B cell (primary cell): ENCODE measurements at regions not wholly inside any gene's neighbourhood (a gene's known extent, or its start where the extent isn't known, plus 50 kb on each side); places are given as distances from the start of the nearest gene placed in this dataset.

ENCODE experiments used
- ATAC-seq: fragments of 200-7000 bp; cut with Tn5 transposase; one replicate; pipeline ENCODE4 v1.10.0; 2021; ENCODE audit warnings: low read depth, mild to moderate bottlenecking, moderate number of reproducible peaks, moderate library complexity
- CTCF ChIA-PET: fragments of 350-600 bp; sonication (Branson Sonifier 250); formaldehyde crosslinking; loops from one replicate; lab custom pipeline; 2021; ENCODE audit warnings: antibody characterized with exemption, inconsistent platforms; lab: Charles Lee
- POLR2A ChIA-PET: fragments of 350-600 bp; sonication (Branson Sonifier 250); formaldehyde crosslinking; loops from one replicate; lab custom pipeline; 2021; ENCODE audit warnings: antibody characterized with exemption; lab: Charles Lee
- DNase-seq: peaks from one replicate; pipeline ENCODE4 v3.0.0; 2013
- H2AFZ ChIP-seq: 2 replicates; pipeline ENCODE4 v1.6.1; 2012; ENCODE audit warnings: mild to moderate bottlenecking, low read depth, low read length; ENCODE audit not compliant: insufficient read depth, poor library complexity, severe bottlenecking
- H3K27ac ChIP-seq, 2 donors: 1 replicate in 1 of 2; 2 replicates in 1 of 2; pipeline ENCODE4 v1.5.1; 2012 to 2013; ENCODE audit warnings: low read length in 2 of 2, mild to moderate bottlenecking in 2 of 2, moderate library complexity in 1 of 2
- H3K27me3 ChIP-seq, 4 experiments: fragments of 200-600 bp in 1 of 4; sonication (generic) in 1 of 4; replicated peaks in 1 of 4; 1 replicate in 2 of 4; 2 replicates in 2 of 4; pipeline versions ENCODE4 v1.6.1 to v1.7.0; 2013 to 2016; ENCODE audit warnings: low read length in 3 of 4, mild to moderate bottlenecking in 2 of 4, mixed read lengths in 1 of 4, moderate library complexity in 1 of 4; ENCODE audit not compliant: insufficient read depth in 4 of 4, control insufficient read depth in 3 of 4; ENCODE audit errors: control extremely low read depth in 1 of 4
- H3K36me3 ChIP-seq, 2 experiments: replicated peaks in 1 of 2; 1 replicate in 1 of 2; 2 replicates in 1 of 2; pipeline versions ENCODE4 v1.6.1 to v1.7.1; 2013; ENCODE audit warnings: low read length in 1 of 2; ENCODE audit not compliant: insufficient read depth in 2 of 2, control insufficient read depth in 1 of 2; ENCODE audit errors: control extremely low read depth in 1 of 2, extremely low read depth in 1 of 2
- H3K4me1 ChIP-seq, 2 donors: fragments of 200-600 bp in 1 of 2; sonication (generic) in 1 of 2; 1 replicate in 1 of 2; 2 replicates in 1 of 2; pipeline versions ENCODE4 v1.5.1 to v1.6.1; 2013 to 2017; ENCODE audit warnings: low read length in 2 of 2; ENCODE audit not compliant: control insufficient read depth in 2 of 2, insufficient read depth in 2 of 2
- H3K4me2 ChIP-seq: replicated peaks from 2 replicates; pipeline ENCODE3; 2012; ENCODE audit warnings: mild to moderate bottlenecking, low read depth, low read length; ENCODE audit not compliant: poor library complexity, severe bottlenecking
- H3K4me3 ChIP-seq, 5 experiments: fragments of 200-600 bp in 1 of 5; sonication (generic) in 1 of 5; 1 replicate in 3 of 5; 2 replicates in 2 of 5; pipeline versions ENCODE4 v1.5.1 to v1.7.0; 2011 to 2016; ENCODE audit warnings: low read length in 4 of 5, mild to moderate bottlenecking in 4 of 5, low read depth in 2 of 5, control low read depth in 1 of 5, moderate library complexity in 1 of 5; ENCODE audit not compliant: insufficient read depth in 1 of 5; ENCODE audit errors: control extremely low read depth in 1 of 5, extremely low read depth in 1 of 5
- H3K79me2 ChIP-seq: fragments of 200-600 bp; sonication (generic); one replicate; pipeline ENCODE4 v1.6.0; 2016; ENCODE audit warnings: low read length; ENCODE audit not compliant: control insufficient read depth, insufficient read depth
- H3K9ac ChIP-seq: fragments of 200-600 bp; sonication (generic); 2 replicates; pipeline ENCODE4 v1.6.1; 2017; ENCODE audit warnings: mild to moderate bottlenecking, low read length, moderate library complexity
- H3K9me3 ChIP-seq, 3 donors: one replicate each; pipeline versions ENCODE4 v1.6.1 to v1.7.1; 2013; ENCODE audit warnings: low read length in 2 of 3; ENCODE audit not compliant: control insufficient read depth in 2 of 3, insufficient read depth in 1 of 3; ENCODE audit errors: control extremely low read depth in 1 of 3
- H4K20me1 ChIP-seq: 2 replicates; pipeline ENCODE4 v1.6.0; 2012; ENCODE audit warnings: mild to moderate bottlenecking, low read length; ENCODE audit not compliant: insufficient read depth, control insufficient read depth, poor library complexity, severe bottlenecking
- H3K27ac Mint-ChIP-seq: one replicate; pipeline ENCODE4 v1.8.0; 2021; ENCODE audit warnings: mixed read lengths
- H3K27me3 Mint-ChIP-seq: one replicate; pipeline ENCODE4 v1.8.0; 2021; ENCODE audit warnings: mixed read lengths
- H3K4me1 Mint-ChIP-seq: one replicate; pipeline ENCODE4 v1.8.0; 2021; ENCODE audit warnings: mixed read lengths
- H3K4me3 Mint-ChIP-seq: one replicate; pipeline ENCODE4 v1.8.0; 2021; ENCODE audit warnings: mixed read lengths
- H3K9me3 Mint-ChIP-seq: one replicate; pipeline ENCODE4 v1.8.0; 2022; ENCODE audit warnings: mixed read lengths; ENCODE audit not compliant: insufficient read depth
- CTCF ChIP-seq: fragments of 200-600 bp; IDR thresholded peaks from one replicate; pipeline ENCODE4 v1.8.0; 2022; ENCODE audit warnings: antibody characterized with exemption, mild to moderate bottlenecking
- EZH2 ChIP-seq: IDR thresholded peaks from 2 replicates; pipeline ENCODE4 v1.6.1; 2012; ENCODE audit warnings: borderline replicate concordance, low read depth, mild to moderate bottlenecking, moderate library complexity, low read length; ENCODE audit not compliant: insufficient read depth, poor library complexity, severe bottlenecking
- WGBS: methylation state at CpG from one replicate; pipeline ENCODE4 v1.1.5; 2013; ENCODE audit warnings: missing lambda C conversion rate; ENCODE audit not compliant: insufficient coverage; 5-methylcytosine and 5-hydroxymethylcytosine counted together
- intact Hi-C: fragments of 100-400 bp; cut with micrococcal nuclease; formaldehyde crosslinking; loops from one replicate; pipeline ENCODE4 v1.10.0; 2022

GRCh38 chr5:34543687-34544086, 112.4 kb upstream of the RAI14 start:
- peaks cover 0 to 10% (median 6%) of the 10 kb centered on the region in 3 donors for H3K9me3 ChIP-seq
- TF ChIP-seq CTCF: no peak
- TF ChIP-seq EZH2: no peak
- no peak for DNase-seq
- no peaks in the 10 kb centered on the region for H3K36me3 ChIP-seq
- no peak for ATAC-seq
- CTCF ChIA-PET: no interaction called here
- peaks cover 30% of the 10 kb centered on the region for H3K9me3 Mint-ChIP-seq
- no peak overlapping the region for H3K4me3 ChIP-seq
- H4K20me1 ChIP-seq: no peaks in the 10 kb centered on the region
- no peak overlapping the region for H3K4me3 Mint-ChIP-seq
- H3K27ac ChIP-seq: no peak overlapping the region
- H3K4me1 Mint-ChIP-seq: no peaks in the 10 kb centered on the region
- no peak overlapping the region for H3K9ac ChIP-seq
- intact Hi-C loops: no loop called here
- H3K27ac Mint-ChIP-seq: no peak overlapping the region
- H3K4me1 ChIP-seq: no peaks in the 10 kb centered on the region
- H3K27me3 Mint-ChIP-seq: peaks cover 37% of the 10 kb centered on the region
- no peak overlapping the region for H3K4me2 ChIP-seq
- POLR2A ChIA-PET: no interaction called here
- H2AFZ ChIP-seq: no peak overlapping the region
- 33% methylated on average over 1 of the region's 1 CpG for WGBS
- H3K79me2 ChIP-seq: no peaks in the 10 kb centered on the region
- peaks cover 0 to 7% (median 2%) of the 10 kb centered on the region in 4 experiments for H3K27me3 ChIP-seq

- DNase-seq (no peak), ATAC-seq (no peak)
- no peak overlapping the region for H3K4me2 ChIP-seq
- peaks cover 0 to 4% (median 2%) of the 10 kb centered on the region in 4 experiments for H3K27me3 ChIP-seq
- ChIA-PET CTCF (no interaction called here), POLR2A (no interaction called here)
- H3K9ac ChIP-seq: no peak overlapping the region
- H3K4me3 ChIP-seq: no peak overlapping the region
- H2AFZ ChIP-seq: no peak overlapping the region
- TF ChIP-seq CTCF: no peak
- H3K27ac Mint-ChIP-seq: no peak overlapping the region
- H3K27me3 Mint-ChIP-seq: peaks cover 32% of the 10 kb centered on the region
- peaks cover 30% of the 10 kb centered on the region for H3K9me3 Mint-ChIP-seq
- no peaks in the 10 kb centered on the region for H4K20me1 ChIP-seq
- peaks cover 0 to 10% (median 6%) of the 10 kb centered on the region in 3 donors for H3K9me3 ChIP-seq
- no CpG with 5 or more reads among the region's 1 CpG for WGBS
- H3K4me1 Mint-ChIP-seq: no peaks in the 10 kb centered on the region
- no peak overlapping the region for H3K4me3 Mint-ChIP-seq
- intact Hi-C loops: no loop called here
- no peaks in the 10 kb centered on the region for H3K36me3 ChIP-seq
- no peaks in the 10 kb centered on the region for H3K4me1 ChIP-seq
- H3K79me2 ChIP-seq: no peaks in the 10 kb centered on the region
- no peak overlapping the region for H3K27ac ChIP-seq
Observed at GRCh38 chr5:34544403-34544802, 111.7 kb upstream of the RAI14 start.
